GM10266 (cell line): ENCODE measurements at regions not wholly inside any gene's neighbourhood (a gene's known extent, or its start where the extent isn't known, plus 50 kb on each side); places are given as distances from the start of the nearest gene placed in this dataset.

Experiments
- DNase-seq: peaks from one replicate; pipeline ENCODE4 v3.0.0; 2012; ENCODE audit errors: extremely low spot score
- TF ChIP-seq, protein P1 (sequence below): IDR thresholded peaks from 2 replicates; pipeline ENCODE4 v1.5.1; 2012; ENCODE audit warnings: mild to moderate bottlenecking, low read depth; ENCODE audit not compliant: control insufficient read depth, insufficient read depth; ENCODE audit errors: missing control alignments

- DNase-seq = no peak
- TF ChIP-seq, protein P1, sequence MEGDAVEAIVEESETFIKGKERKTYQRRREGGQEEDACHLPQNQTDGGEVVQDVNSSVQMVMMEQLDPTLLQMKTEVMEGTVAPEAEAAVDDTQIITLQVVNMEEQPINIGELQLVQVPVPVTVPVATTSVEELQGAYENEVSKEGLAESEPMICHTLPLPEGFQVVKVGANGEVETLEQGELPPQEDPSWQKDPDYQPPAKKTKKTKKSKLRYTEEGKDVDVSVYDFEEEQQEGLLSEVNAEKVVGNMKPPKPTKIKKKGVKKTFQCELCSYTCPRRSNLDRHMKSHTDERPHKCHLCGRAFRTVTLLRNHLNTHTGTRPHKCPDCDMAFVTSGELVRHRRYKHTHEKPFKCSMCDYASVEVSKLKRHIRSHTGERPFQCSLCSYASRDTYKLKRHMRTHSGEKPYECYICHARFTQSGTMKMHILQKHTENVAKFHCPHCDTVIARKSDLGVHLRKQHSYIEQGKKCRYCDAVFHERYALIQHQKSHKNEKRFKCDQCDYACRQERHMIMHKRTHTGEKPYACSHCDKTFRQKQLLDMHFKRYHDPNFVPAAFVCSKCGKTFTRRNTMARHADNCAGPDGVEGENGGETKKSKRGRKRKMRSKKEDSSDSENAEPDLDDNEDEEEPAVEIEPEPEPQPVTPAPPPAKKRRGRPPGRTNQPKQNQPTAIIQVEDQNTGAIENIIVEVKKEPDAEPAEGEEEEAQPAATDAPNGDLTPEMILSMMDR = no peak
These were observed 177.8 kb downstream of the KLHL28 start for GRCh38 chr14:44783901-44784300.

GRCh38 chr14:44782775-44783238, 178.9 kb downstream of the KLHL28 start:
- TF ChIP-seq, protein P1 = no peak
- no peak for DNase-seq

DNA sequence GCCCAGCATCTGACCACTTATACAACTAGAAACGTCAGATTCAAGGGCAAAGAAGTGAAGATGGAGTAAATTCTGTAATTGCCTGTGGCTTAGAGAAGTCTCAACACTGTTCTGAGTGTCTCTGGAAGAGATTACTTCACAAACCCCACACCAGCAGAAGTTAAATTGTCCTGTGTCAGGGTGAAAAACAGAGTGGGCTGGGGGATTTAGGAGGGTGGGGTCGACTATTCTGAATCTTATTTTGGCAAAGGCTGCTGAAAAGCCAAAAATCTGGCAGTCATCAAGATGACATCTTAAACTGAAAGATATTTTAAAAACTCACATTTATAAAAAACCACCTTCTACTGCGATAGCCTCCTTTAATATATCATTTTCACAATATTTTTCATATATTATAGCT, 180.8 kb downstream of the KLHL28 start:
- no peak for DNase-seq

DNA sequence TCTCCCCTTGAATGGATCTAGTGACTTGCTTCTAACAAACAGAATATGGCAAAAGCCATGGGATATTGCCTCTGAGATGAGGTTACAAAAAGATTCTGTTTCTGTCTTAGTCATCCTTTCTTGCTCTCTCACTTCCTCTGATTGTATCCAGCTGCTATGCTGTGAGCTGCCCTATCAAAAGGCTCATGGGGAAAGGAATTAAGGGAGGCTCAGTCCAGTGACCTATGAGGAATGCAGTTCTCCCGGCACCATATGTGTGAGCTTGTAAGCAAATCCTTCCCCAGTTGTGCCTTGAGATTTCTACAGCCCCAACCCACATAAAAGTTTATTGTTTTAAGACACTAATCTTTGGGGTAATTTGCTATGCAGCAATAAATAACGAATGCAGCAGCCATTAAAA, 183.1 kb downstream of the KLHL28 start:
- no peak for DNase-seq
- TF ChIP-seq, protein P1 = no peak

More for the DNA sequence above, 180.8 kb downstream of the KLHL28 start:
- TF ChIP-seq, protein P1 = no peak

DNA sequence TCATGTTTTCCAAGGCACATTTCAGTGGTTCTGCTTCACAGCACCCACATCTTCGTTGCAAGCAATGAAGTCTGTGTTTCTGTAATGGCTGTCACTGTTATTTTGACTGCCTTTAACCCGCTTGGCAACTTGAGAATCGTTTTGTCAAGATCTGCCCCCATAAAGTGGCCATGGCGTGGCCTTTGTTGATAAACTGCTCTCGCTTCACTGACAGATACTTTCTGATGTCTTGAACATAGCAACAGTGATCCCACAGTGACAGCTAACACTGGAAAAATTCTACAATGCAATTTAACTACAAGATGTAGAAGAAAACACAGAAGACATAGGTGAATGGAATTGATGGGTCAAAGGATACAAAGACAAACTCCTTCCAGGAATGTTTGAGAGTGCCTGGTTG, 184.2 kb downstream of the KLHL28 start:
- TF ChIP-seq, protein P1 = no peak

DNA sequence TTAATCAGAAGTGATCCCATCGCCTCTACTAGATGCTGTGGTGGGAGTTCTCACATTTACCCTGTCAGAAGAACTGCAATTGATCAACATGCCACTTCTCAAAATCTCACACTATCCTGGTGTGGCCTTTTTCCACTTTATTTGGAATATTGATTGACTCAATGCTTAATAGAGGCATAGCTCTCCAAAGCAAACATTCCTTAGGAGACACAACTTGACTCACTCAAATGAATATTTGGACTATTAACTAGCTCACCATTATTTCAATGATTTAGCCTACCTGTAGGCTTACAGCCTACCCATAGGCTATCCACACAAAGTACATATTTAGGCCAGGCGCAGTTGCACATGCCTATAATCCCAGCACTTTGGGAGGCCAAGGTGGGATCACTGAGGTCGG, 186.5 kb downstream of the KLHL28 start:
- TF ChIP-seq, protein P1 = no peak
- no peak for DNase-seq

More for the DNA sequence above, 184.2 kb downstream of the KLHL28 start:
- no peak for DNase-seq

- DNase-seq = no peak
- TF ChIP-seq, protein P1 = no peak
These were observed 187.4 kb downstream of the KLHL28 start for GRCh38 chr14:44774396-44774795.

GRCh38 chr14:44771496-44771895, 190.3 kb downstream of the KLHL28 start:
- TF ChIP-seq, protein P1 = no peak
- no peak for DNase-seq
